Embryonic facial prominence (tissue), 1 donor: ENCODE measurements at regions not wholly inside any gene's neighbourhood (a gene's known extent, or its start where the extent isn't known, plus 50 kb on each side); places are given as distances from the start of the nearest gene placed in this dataset.
"Not testable (repeated sequence)": the region's sequence is repeated elsewhere in the genome, so short reads cannot be mapped to it uniquely, and the experiment has no call there.

ENCODE experiments used
- DNase-seq: peaks from one replicate; pipeline ENCODE4 v3.0.0-alpha.2; 2016; ENCODE audit errors: extremely low spot score

DNA sequence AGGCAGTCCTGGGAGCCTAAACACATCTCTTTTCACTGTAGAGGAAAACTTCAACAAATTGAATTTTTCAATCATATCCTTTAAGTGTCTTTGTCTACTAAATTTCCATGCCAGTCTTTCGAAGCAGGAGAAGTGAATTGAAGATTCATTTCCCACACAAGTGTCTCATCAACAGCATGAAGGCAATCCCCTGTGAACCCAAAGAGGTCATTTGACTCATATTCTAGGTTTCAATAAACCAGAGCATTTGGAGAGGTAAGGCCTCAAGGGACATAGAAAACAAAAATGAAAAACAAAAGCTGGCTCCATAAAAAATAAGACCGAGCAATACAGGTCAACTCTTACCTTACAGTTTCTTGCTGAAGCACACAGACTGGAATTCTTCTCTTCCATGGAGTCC, 94.1 kb upstream of the ATP1B1 start:
- DNase-seq = no peak

- DNase-seq = no peak
Observed at GRCh38 chr1:169013821-169014220, 92.7 kb upstream of the ATP1B1 start.

- DNase-seq = no peak
Observed at GRCh38 chr1:169015464-169015863, 91.0 kb upstream of the ATP1B1 start.

DNA sequence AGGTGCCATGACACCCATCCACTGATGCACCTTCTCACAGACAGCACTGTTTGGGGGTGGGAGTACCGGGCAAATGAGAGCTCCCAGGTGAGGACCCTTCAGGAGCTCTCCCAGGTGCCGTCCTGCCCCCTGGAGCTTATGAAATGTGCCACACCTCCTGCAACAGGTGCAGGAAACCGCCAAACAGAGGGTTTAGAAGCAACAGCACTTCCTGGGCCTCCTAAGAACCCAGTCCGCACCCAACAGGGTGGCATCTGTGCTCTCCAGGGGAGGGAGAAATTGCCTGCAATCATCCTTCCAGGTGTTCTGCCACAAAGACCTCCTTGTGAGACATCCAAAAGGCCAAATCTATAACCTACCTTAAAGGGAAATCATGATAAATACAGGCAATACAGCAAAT, 87.7 kb upstream of the ATP1B1 start:
- DNase-seq = no peak

DNA sequence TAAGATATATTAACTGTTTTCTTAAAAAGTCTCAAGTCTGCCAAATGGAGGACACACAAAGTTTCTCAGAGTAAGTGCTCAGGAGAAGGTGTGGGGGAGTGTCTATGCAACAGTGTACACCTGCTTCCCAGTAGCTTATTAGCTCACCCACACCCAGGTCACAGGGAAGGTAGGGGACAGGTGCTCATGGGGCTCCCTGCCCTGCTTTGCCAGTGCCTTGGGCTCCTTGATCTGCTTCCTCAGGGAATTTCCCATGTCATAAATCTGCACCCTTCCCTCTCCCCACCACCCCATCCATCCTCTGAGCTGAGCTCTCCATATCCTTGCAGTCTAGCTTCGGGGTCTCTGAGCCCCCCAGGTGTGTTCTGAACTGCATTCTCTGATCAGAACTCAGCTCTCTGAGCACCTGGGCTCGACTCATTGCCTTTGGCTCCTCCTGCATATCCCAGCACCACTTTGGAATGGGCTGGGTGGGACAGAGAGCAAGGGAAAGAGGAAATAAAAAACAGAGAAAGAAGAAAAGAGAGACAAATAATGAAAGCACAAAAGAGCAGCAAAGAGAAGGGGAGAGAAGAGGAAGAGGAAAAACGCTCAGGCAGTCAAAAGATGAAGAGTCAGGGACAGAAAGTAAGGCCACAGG, 87.0 kb upstream of the ATP1B1 start:
- DNase-seq = no peak

DNA sequence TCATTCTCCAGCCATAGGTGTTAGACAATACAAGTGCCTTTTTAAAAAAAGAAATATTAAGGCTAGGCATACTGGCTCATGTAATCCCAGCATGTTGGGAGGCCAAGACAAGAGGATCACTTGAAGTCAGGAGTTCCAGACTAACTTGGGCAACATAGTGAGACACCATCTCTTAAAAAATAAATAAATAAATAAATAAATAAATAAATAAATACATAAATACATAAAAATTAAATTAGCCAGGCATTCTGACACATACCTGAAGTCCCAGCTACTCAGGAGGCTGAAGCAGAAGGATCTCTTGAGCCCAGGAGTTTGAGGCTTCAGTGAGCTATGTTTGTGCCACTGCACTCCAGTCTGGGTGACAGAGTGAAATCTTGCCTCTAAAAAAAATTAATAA, 85.8 kb upstream of the ATP1B1 start:
- DNase-seq = no peak

DNA sequence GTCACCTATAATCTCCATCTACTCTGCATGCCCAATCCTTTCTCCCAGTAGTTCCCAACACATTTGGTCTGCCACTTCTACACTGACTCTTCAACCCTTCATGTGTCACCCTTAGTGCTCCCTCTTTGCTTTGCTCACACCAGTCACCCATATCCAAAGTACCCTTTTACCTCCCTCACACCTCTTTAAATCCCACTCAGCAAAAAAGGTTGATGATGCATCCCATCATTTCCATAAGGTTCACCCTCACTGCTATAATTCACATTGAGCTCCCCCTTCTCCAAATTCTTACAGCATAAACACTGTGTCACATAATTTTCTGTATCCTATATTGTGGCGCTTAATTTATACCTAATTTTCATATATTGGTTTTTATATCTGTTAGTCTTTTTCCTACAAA, 83.8 kb upstream of the ATP1B1 start:
- DNase-seq = no peak

GRCh38 chr1:169024255-169024654, 82.2 kb upstream of the ATP1B1 start:
- no peak for DNase-seq

- DNase-seq = no peak
Observed at GRCh38 chr1:169024800-169025271, 81.7 kb upstream of the ATP1B1 start.

DNA sequence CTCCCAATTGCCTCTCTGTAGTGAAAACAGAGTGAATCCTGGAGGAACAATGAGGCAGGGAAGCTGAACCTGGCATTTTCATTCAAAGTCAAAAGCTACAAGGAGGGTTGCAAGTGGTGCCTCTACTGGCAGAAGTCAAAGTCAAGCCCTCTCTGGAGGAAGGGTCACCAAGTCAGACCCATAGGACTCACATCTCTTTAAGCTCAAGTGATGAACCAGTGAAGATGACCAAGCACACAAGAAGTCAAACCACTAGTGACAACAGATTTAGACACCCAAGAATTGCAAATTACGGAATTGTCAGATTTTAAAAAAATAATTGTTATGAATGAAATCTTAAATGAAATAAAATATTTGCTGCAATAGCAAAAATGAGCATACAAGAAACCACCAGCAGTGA, 81.1 kb upstream of the ATP1B1 start:
- no peak for DNase-seq

DNA sequence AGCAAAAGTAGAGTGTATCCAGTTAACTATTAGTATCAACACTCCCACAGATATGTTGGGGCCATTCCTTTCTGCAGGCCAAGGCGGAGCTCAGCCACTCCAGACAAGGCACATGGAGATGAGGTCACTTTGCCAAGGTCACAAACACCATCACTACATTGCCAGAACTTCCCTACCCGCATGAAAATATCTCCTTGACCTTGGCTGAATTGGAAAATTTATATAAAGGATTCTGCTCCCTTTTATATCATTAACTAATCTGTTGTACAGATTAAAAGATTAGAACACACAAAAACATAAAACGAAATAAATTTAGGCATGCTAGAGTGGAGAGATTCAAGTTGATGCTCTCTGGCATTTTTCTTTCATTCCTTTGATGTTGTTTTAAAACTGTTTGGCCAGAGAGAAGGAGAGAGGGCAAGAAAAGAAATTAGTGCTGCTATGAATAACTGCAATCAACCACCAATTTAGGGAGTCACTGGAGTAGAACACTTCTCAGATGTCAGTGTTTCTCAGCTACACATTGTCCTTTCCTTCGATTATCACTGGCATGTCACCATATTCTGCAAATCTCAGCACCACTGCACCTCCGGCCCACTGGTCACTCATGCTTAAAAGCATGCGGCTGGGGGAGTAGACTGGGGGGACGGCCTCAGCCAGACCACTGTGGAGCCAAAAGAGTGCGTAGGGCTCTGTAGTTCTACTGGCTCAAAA, 78.7 kb upstream of the ATP1B1 start:
- DNase-seq = no peak

- no peak for DNase-seq
Observed at GRCh38 chr1:169031566-169032224, 74.8 kb upstream of the ATP1B1 start.

DNA sequence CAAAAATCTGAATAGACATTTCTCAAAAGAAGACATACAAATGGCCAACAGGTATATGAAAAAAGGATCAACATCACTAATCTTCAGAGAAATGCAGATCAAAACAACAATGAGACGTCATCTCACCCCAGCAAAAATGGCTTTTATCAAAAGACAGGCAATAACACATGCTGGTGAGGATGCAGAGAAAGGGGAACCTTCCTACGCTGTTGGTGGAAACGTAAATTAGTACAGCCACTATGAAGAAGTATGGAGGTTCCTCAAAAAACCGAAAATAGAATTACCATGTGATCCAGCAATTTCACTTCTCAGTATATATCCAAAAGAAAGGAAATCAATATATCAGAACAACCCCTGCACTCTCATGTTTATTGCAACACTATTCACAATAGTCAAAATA, 65.1 kb upstream of the ATP1B1 start:
- no peak for DNase-seq

GRCh38 chr1:169042377-169042776, 64.1 kb upstream of the ATP1B1 start:
- no peak for DNase-seq

DNA sequence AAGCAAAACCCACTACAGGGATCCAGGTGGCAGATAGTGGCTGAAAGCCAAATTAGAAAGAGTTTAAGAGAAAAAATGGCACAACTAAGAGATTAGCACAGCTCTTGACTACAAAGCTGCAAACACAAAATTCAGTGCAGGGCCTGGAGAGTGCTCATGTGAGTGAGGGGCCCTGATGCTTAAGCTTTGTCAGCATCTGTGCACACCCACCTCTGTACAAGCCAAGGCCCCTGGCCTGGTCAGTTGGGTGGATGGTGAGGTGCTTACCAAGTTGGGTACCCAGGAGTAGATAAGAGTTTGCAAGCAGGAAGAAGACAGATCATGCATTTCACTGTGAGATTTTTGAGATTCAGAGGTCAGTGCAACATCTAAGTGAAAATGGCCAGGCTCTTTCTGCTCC, 62.7 kb upstream of the ATP1B1 start:
- no peak for DNase-seq

GRCh38 chr1:169044296-169044695, 62.2 kb upstream of the ATP1B1 start:
- DNase-seq = no peak

DNA sequence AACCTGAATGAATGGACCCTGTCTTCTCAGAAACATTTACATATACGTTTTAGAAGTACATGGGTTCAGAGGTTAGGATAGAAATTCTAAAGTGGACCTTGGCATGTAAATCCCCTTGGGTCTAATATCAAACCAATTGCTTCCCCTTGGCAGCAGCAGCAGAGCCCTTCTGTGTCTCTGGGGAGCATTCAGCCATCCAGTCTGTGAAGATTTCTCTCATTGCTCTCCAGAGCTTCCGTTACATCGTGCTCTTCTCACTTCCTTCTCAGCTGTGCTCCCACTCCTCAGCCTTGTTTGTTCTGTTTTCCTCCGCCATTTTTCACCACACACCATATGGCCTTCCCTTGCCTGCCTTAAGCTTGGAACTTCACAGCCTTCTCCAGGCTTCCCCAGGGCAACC, 61.5 kb upstream of the ATP1B1 start:
- DNase-seq = no peak

GRCh38 chr1:169046671-169047070, 59.8 kb upstream of the ATP1B1 start:
- DNase-seq = no peak

DNA sequence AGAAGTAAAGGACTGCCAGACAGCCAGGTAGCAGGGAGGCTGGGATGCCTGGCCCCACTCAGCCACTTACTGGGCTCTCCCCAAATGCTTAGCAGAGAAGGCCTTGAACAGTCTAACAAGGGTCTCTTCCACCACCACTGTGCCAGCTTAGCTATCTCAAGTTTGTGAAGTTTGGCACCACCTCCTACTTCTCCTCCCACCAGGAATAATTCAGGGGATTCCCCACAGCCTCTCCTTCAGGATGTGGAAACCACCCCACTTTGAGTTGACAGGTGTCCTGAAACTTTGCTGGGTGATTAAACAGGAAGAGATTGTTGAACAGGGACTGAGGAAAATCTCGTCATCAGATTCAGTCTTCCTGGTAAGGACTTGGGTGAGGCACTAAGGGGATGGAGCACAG, 59.4 kb upstream of the ATP1B1 start:
- DNase-seq = no peak

- no peak for DNase-seq
Observed at GRCh38 chr1:169048043-169048442, 58.4 kb upstream of the ATP1B1 start.

- no peak for DNase-seq
Observed at GRCh38 chr1:169049258-169049938, 57.1 kb upstream of the ATP1B1 start.

GRCh38 chr1:169051171-169051570, 55.3 kb upstream of the ATP1B1 start:
- no peak for DNase-seq

GRCh38 chr1:169052171-169052570, 54.3 kb upstream of the ATP1B1 start:
- not testable (repeated sequence) for DNase-seq
